RWPE1 (cell line): ENCODE measurements at regions not wholly inside any gene's neighbourhood (a gene's known extent, or its start where the extent isn't known, plus 50 kb on each side); places are given as distances from the start of the nearest gene placed in this dataset.

Source experiments
- CTCF ChIA-PET: fragments of 350-600 bp; sonication (Branson Sonifier 250); formaldehyde crosslinking; extraction: SDS; loops from one replicate; lab custom pipeline; 2021; lab: Yijun Ruan, JAX
- POLR2A ChIA-PET: fragments of 400-600 bp; formaldehyde crosslinking; extraction: SDS; loops from one replicate; lab custom pipeline; 2020; ENCODE audit warnings: antibody characterized with exemption; ENCODE audit not compliant: low non-redundant PET; lab: Yijun Ruan, JAX
- DNase-seq: peaks from one replicate; pipeline ENCODE4 v3.0.0; 2012; ENCODE audit warnings: low spot score
- H3K27ac ChIP-seq: fragments of 450-650 bp; 2 replicates; pipeline ENCODE4 v1.5.1; 2017
- CTCF ChIP-seq: fragments of 450-650 bp; conservative IDR thresholded peaks from 2 replicates; pipeline ENCODE4 v1.5.1; 2017; ENCODE audit warnings: low read depth, mild to moderate bottlenecking

GRCh38 chr12:59121451-59121850, 201.1 kb upstream of the LRIG3 start:
- TF ChIP-seq CTCF, result no peak
- CTCF ChIA-PET, result interaction anchor here (3.0 kb wide), 1 partner anchor 8 kb away, joined by 10 read pairs; no protein-coding TSS in a partner anchor
- H3K27ac ChIP-seq, result no peak overlapping the region
- DNase-seq, result no peak
- POLR2A ChIA-PET, result no interaction called here

- CTCF ChIA-PET, result interaction anchor here (0.6 kb wide), 1 partner anchor 763 kb away, joined by 3 read pairs; no protein-coding TSS in a partner anchor
- POLR2A ChIA-PET, result no interaction called here
- no peak for TF ChIP-seq CTCF
- H3K27ac ChIP-seq, result no peak overlapping the region
- peak; percentile 7 for DNase-seq
Observed at GRCh38 chr12:59119676-59120075, 199.4 kb upstream of the LRIG3 start.

- POLR2A ChIA-PET, result no interaction called here
- CTCF ChIA-PET, result interaction anchor here (0.6 kb wide), 2 partner anchors 471 to 512 kb away, joined by 4 read pairs; no protein-coding TSS in a partner anchor
- TF ChIP-seq CTCF, result no peak
- no peak for DNase-seq
- no peak overlapping the region for H3K27ac ChIP-seq
Observed at GRCh38 chr12:59118356-59118755, 198.1 kb upstream of the LRIG3 start.

GRCh38 chr12:59115995-59116394, 195.7 kb upstream of the LRIG3 start:
- no peak overlapping the region for H3K27ac ChIP-seq
- no peak for DNase-seq
- ChIA-PET CTCF (interaction anchor here (0.6 to 2.0 kb wide), 3 partner anchors 30 to 1378 kb away, joined by 3 to 11 read pairs (median 3); no protein-coding TSS in a partner anchor), POLR2A (no interaction called here)
- TF ChIP-seq CTCF, result no peak

GRCh38 chr12:59115526-59115925, 195.2 kb upstream of the LRIG3 start:
- CTCF ChIA-PET, result interaction anchor here (0.8 to 2.0 kb wide), 2 partner anchors 30 to 35 kb away, joined by 3 to 11 read pairs; no protein-coding TSS in a partner anchor

GRCh38 chr12:59113831-59114615, 193.7 kb upstream of the LRIG3 start:
- DNase-seq, result peak; percentile 54
- ChIA-PET CTCF (interaction anchor here (0.5 to 1.6 kb wide), 9 partner anchors 9 to 1726 kb away, joined by 3 to 10 read pairs (median 3); no protein-coding TSS in a partner anchor), POLR2A (no interaction called here)
- H3K27ac ChIP-seq, result peak overlapping the region; percentile 36; the same call in 1 of the 2 replicates
- peak; percentile 80 for TF ChIP-seq CTCF

More at GRCh38 chr12:59115526-59115925, 195.2 kb upstream of the LRIG3 start:
- POLR2A ChIA-PET, result no interaction called here
- no peak for TF ChIP-seq CTCF
- H3K27ac ChIP-seq, result no peak overlapping the region
- DNase-seq, result no peak
